Calu3 (cell line): ENCODE measurements at regions not wholly inside any gene's neighbourhood (a gene's known extent, or its start where the extent isn't known, plus 50 kb on each side); places are given as distances from the start of the nearest gene placed in this dataset.

ENCODE experiments used
- BruUV-seq: library from RNA; stranded (reverse); fragments of 400-500 nt; replicated peaks from 2 replicates; lab custom pipeline; 2021; lab: Mats Ljungman, UMichigan
- CTCF ChIA-PET: fragments of 300-600 bp; sonication (Branson Sonifier 250); formaldehyde crosslinking; loops from one replicate; lab custom pipeline; 2022; ENCODE audit warnings: antibody characterized with exemption; lab: Charles Lee
- DNase-seq: peaks from one replicate; pipeline ENCODE4 v3.0.0; 2022
- H3K27ac Mint-ChIP-seq: one replicate; pipeline ENCODE4 v1.8.0; 2022; ENCODE audit warnings: mixed read lengths; ENCODE audit not compliant: unreplicated experiment
- H3K27me3 Mint-ChIP-seq: one replicate; pipeline ENCODE4 v1.8.0; 2022; ENCODE audit warnings: mixed read lengths; ENCODE audit not compliant: unreplicated experiment
- H3K36me3 Mint-ChIP-seq: one replicate; pipeline ENCODE4 v1.8.0; 2022; ENCODE audit warnings: mild to moderate bottlenecking, moderate library complexity, mixed read lengths; ENCODE audit not compliant: insufficient read depth, unreplicated experiment
- H3K4me1 Mint-ChIP-seq: one replicate; pipeline ENCODE4 v1.8.0; 2022; ENCODE audit warnings: mild to moderate bottlenecking, low read depth, mixed read lengths; ENCODE audit not compliant: unreplicated experiment
- H3K4me3 Mint-ChIP-seq: one replicate; pipeline ENCODE4 v1.8.0; 2022; ENCODE audit warnings: mild to moderate bottlenecking, low read depth, moderate library complexity, mixed read lengths; ENCODE audit not compliant: unreplicated experiment
- H3K9me3 Mint-ChIP-seq: one replicate; pipeline ENCODE4 v1.8.0; 2022; ENCODE audit warnings: low read depth, mixed read lengths; ENCODE audit not compliant: unreplicated experiment
- CTCF ChIP-seq: fragments of 200-600 bp; IDR thresholded peaks from one replicate; pipeline ENCODE4 v1.8.0; 2022; ENCODE audit warnings: antibody characterized with exemption; ENCODE audit not compliant: unreplicated experiment
- intact Hi-C: fragments of 100-400 bp; cut with micrococcal nuclease; formaldehyde crosslinking; loops from one replicate; pipeline ENCODE4 v1.10.0; 2022; ENCODE audit not compliant: unreplicated experiment

- no peaks in the 10 kb centered on the region for H3K36me3 Mint-ChIP-seq
- no TSS peak for BruUV-seq
- H3K27ac Mint-ChIP-seq, result no peak overlapping the region
- H3K27me3 Mint-ChIP-seq, result no peaks in the 10 kb centered on the region
- TF ChIP-seq CTCF, result no peak
- H3K4me1 Mint-ChIP-seq, result no peaks in the 10 kb centered on the region
- DNase-seq, result no peak
- no peak overlapping the region for H3K4me3 Mint-ChIP-seq
- CTCF ChIA-PET, result no interaction called here
- peaks cover 8% of the 10 kb centered on the region for H3K9me3 Mint-ChIP-seq
- intact Hi-C loops, result no loop called here
Measured at GRCh38 chr5:3430691-3431090, 164.9 kb upstream of the IRX1 start.

DNA sequence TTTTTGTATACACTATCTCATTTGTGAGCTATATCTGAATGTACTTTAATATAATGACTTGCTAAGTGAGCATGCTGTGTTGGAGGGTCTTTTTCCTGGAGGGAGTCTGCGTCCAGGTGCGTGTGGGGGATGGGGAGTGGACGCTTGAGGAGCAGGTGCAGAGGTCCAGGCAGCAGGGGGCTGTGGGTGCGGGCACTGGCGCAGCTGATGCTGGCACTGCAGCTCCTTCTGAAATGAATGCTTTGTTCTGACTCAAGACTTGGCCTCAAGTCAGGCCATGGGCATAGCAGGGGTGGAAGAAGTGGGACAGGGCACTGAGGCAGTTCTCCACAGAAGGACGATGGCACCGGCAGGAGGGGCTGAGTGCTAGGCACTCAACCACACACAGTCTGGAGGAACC is 165.7 kb upstream of the IRX1 start:
- H3K27me3 Mint-ChIP-seq, result no peaks in the 10 kb centered on the region
- H3K36me3 Mint-ChIP-seq, result no peaks in the 10 kb centered on the region
- DNase-seq, result no peak
- no TSS peak for BruUV-seq
- H3K9me3 Mint-ChIP-seq, result peaks cover 8% of the 10 kb centered on the region
- no peak overlapping the region for H3K27ac Mint-ChIP-seq
- no peak overlapping the region for H3K4me3 Mint-ChIP-seq
- CTCF ChIA-PET, result no interaction called here
- no peak for TF ChIP-seq CTCF
- intact Hi-C loops, result no loop called here
- H3K4me1 Mint-ChIP-seq, result no peaks in the 10 kb centered on the region

GRCh38 chr5:3428334-3428733 is 167.3 kb upstream of the IRX1 start:
- no peak for DNase-seq
- Mint-ChIP-seq H3K9me3 (peaks cover 13% of the 10 kb centered on the region), H3K27ac (no peak overlapping the region), H3K36me3 (no peaks in the 10 kb centered on the region), H3K4me1 (no peaks in the 10 kb centered on the region), H3K27me3 (no peaks in the 10 kb centered on the region), H3K4me3 (no peak overlapping the region)
- BruUV-seq, result no TSS peak
- CTCF ChIA-PET, result no interaction called here
- intact Hi-C loops, result no loop called here
- TF ChIP-seq CTCF, result no peak

- intact Hi-C loops, result no loop called here
- H3K27ac Mint-ChIP-seq, result no peak overlapping the region
- CTCF ChIA-PET, result interaction anchor here (0.7 kb wide), 1 partner anchor 65 kb away, joined by 3 read pairs; no protein-coding TSS in a partner anchor
- H3K27me3 Mint-ChIP-seq, result no peaks in the 10 kb centered on the region
- TF ChIP-seq CTCF, result no peak
- BruUV-seq, result no TSS peak
- H3K4me3 Mint-ChIP-seq, result no peak overlapping the region
- H3K4me1 Mint-ChIP-seq, result no peaks in the 10 kb centered on the region
- DNase-seq, result no peak
- peaks cover 17% of the 10 kb centered on the region for H3K9me3 Mint-ChIP-seq
- H3K36me3 Mint-ChIP-seq, result no peaks in the 10 kb centered on the region
Measured at GRCh38 chr5:3424946-3425345, 170.7 kb upstream of the IRX1 start.
